Spinal cord (tissue), 9 donors: ENCODE measurements at regions not wholly inside any gene's neighbourhood (a gene's known extent, or its start where the extent isn't known, plus 50 kb on each side); places are given as distances from the start of the nearest gene placed in this dataset.

Experiments used
- DNase-seq, 6 donors: peaks; one replicate each; pipeline versions ENCODE4 v3.0.0 to v3.0.0-alpha.2; 2013 to 2015; ENCODE audit warnings: low spot score in 6 of 6, low read depth in 4 of 6
- H3K27ac ChIP-seq: one replicate; pipeline ENCODE4 v1.5.1; 2013; ENCODE audit warnings: low read depth, low read length, control low read depth
- H3K27me3 ChIP-seq: one replicate; pipeline ENCODE4 v1.6.1; 2013; ENCODE audit warnings: low read length; ENCODE audit not compliant: control insufficient read depth, insufficient read depth
- H3K36me3 ChIP-seq: one replicate; pipeline ENCODE4 v1.6.1; 2013; ENCODE audit warnings: low read length; ENCODE audit not compliant: control insufficient read depth, insufficient read depth
- H3K4me1 ChIP-seq: one replicate; pipeline ENCODE4 v1.6.1; 2013; ENCODE audit warnings: low read length; ENCODE audit not compliant: control insufficient read depth, insufficient read depth
- H3K4me3 ChIP-seq: one replicate; pipeline ENCODE4 v1.5.1; 2013; ENCODE audit warnings: low read depth, low read length, control low read depth
- H3K9me3 ChIP-seq: one replicate; pipeline ENCODE4 v1.6.1; 2013; ENCODE audit warnings: low read length; ENCODE audit not compliant: control insufficient read depth, insufficient read depth
- WGBS: methylation state at CpG from one replicate; pipeline ENCODE4 v1.1.5; 2013; ENCODE audit warnings: missing lambda C conversion rate; ENCODE audit not compliant: insufficient coverage; 5-methylcytosine and 5-hydroxymethylcytosine counted together
- donor health status: healthy.

DNA sequence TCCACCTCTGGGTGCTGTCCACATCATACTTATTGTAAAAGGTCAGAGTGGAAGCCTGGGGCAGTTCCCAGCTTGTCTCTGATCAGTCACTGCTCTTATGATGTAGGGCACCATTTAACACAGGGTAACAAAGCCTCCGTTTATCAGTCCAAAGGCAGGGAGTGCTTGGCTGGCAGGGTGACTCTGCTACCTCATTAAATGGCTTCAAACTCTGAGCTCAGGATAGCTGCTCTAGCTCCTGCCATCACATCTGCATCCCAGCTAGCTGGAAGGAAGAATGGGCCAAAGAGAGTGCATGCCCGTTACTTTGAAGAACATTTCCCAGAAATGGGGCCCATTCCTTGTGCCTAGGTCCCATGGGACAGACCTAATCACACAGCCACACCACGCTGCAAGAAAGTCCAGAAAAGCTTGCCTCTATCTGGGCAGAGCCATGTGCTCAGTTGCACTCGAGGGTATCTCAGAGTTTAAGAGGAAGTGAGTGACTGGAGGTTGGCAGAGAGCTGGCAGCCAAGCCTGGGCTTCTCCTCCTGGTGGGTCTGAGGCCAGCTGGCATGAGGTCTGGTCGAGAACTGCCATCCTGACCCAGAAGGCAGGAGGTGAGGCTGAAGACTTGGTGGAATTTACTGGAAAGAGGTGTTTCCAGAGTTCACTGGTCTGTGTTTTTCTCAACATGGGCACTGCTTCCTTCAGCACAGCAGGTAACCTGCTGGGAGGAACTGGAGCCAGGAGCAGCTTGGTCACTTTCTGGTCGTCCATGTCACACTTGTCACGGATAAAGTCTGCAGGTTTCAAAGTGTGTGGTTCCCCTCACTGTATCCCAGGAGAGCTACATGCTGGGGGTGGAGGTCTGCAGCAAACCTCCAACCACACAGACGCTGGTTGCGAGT is 935.7 kb downstream of the BRD1 start:
- Histone ChIP-seq H3K27me3 (no peaks in the 10 kb centered on the region), H3K4me3 (no peak overlapping the region), H3K36me3 (no peaks in the 10 kb centered on the region), H3K9me3 (no peaks in the 10 kb centered on the region), H3K4me1 (peaks cover 22% of the 10 kb centered on the region), H3K27ac (no peak overlapping the region)
- DNase-seq: no peak
- 69% methylated on average over 7 of the region's 9 CpGs for WGBS

DNA sequence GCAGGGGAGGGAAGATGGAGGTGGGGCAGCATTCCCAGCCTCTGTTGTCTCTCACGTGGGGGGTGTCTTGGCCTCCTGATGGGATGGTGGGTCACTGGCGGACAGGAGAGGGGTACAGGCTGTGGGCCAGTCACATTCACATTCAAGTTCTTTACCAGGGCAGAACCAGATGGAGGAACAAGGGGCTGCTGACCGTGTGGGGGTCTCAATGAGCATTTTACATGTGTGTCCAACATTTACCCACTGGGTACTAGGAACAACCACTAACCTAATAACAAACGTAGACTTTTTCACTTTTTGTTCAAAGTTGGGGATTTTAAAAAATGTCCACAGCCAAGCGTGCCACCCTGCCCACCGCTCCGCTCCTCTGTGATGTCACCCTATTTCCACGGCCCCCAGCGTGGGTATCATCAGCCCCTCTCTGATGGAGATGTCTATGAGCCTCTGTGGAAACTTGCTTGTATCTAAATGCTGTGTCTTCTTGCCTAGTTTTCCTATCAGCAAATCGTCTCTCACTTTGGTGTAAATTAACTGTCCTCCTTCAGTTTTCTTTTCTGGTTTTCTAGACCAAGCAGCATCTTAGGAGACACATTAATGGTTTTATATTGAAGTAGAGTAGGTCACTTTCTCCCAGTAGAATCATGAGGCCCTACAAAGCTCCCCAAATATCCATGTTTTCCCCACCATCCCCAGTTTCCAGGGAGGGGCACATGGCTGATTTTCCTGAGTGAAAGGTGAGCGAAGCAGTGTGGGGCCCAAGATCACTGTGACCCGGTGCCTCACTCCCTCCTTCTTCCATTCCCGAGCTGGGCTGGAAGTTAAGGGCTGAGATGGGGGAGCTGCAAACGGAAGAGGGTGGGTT is 936.7 kb downstream of the BRD1 start:
- Histone ChIP-seq H3K27me3 (no peaks in the 10 kb centered on the region), H3K36me3 (no peaks in the 10 kb centered on the region), H3K27ac (no peak overlapping the region), H3K9me3 (no peaks in the 10 kb centered on the region), H3K4me1 (peaks cover 14% of the 10 kb centered on the region), H3K4me3 (no peak overlapping the region)
- 89% methylated on average over 6 of the region's 14 CpGs for WGBS
- DNase-seq: no peak

DNA sequence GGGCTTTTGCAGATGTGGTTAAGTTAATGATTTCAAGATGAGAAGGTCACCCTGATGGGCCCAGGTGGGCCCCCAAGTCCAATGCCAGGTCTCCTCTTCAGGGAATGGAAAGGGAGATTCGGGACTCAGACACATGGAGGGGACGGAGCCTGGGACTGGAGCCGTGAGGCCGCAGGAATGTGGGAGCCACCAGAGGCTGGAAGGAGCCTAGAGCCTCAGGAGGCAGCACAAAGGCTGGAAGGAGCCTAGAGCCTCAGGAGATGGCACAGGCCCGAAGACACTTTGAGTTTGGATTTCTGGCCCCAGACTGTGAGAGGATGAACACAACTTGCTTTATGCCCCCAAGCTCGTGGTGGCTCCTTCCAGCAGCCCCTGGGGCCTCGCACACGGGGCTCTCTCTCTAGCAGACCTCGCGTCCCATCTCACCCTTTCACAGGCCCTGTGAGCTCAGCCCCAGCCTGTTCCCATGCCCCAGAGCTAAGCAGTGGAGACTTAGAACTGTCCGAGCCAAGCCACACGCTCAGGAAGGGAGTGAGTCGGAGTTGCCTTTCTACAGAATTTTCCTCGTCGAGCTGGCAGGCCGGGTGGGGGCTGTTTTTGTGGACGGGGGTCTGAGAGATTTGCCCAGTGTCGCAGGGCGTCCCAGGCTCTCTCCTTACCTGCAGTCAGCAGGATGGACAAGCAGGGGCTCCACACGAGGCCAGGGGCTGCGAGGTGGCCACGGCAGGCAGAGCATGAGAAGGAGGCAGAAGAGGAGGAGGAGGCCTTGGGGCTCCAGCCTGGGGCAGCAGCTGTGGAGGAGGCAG is 937.6 kb downstream of the BRD1 start:
- Histone ChIP-seq H3K27ac (no peak overlapping the region), H3K36me3 (no peaks in the 10 kb centered on the region), H3K4me3 (no peak overlapping the region), H3K9me3 (no peaks in the 10 kb centered on the region), H3K4me1 (peaks cover 11% of the 10 kb centered on the region), H3K27me3 (no peaks in the 10 kb centered on the region)
- no peak for DNase-seq
- 89% methylated on average over 20 of the region's 22 CpGs for WGBS

DNA sequence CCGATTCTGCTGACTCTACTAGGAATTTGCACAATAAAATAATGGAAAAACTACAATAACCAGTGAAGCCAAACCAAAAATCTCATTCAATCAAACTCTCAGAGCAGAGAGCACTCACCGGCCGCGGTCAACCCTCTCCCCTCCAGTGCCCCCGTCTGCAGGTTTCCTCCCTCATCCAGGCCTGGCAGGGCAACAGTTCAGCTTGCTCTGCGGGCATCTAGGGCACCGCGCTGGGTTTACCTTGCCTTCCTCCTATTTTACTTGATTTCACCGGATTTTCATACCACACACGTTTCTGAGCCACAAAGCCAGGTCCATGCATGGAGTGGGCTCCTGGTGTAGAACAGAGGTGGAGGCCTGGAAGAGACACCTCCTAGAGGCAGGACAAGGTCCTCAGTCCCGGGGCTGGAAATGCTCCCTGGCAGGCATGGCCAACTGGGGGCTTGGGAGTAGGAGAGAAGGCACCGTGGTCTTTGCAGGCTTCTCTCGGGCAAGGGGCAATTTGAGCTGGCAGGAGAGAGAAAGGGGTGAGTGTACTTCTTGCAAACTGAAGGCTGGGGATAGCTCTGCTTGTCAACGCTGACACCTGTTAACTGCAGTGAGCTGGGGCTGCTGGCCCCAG is 938.4 kb downstream of the BRD1 start:
- H3K4me3 ChIP-seq: no peak overlapping the region
- no peak overlapping the region for H3K27ac ChIP-seq
- no peaks in the 10 kb centered on the region for H3K9me3 ChIP-seq
- peaks cover 13% of the 10 kb centered on the region for H3K4me1 ChIP-seq
- WGBS: 88% methylated on average over 9 of the region's 14 CpGs
- no peaks in the 10 kb centered on the region for H3K36me3 ChIP-seq
- DNase-seq: peak in 1 of 6 donors; percentile 26
- no peaks in the 10 kb centered on the region for H3K27me3 ChIP-seq

DNA sequence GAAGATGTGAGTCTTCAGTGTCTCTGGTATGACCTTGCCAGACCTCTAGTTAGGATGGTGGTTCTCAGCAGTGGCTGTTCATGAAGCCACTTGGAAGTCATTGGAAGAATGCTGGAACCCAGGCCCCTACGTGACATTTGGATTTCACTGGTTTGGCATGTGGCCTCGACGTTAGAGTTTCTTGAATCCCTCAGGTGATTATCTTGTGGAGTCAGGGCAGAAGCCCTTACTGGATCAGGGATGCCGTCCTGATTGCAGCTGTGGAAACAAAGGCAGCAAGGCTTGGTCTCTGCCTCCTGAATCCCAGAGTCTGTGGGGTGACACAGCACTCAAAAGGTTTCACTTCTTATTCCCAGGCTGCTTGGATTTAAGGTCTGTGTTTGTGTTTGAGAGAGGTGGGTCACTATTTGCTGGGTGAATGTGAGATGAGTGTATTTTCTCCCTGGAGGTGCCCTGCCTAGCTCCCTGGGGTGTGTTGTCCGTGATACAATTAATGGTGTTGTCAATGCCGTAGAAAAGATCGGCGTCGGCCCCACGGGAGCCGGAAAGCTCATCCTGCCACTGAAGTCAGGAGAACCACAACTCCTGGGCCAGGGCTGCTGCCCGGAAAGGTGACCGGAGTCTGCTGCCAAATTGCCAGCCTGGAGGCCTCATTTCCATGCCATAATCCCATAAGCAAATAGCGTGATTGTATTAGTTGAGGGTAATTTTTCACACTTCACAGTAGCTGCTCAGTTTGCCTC is 939.0 kb downstream of the BRD1 start:
- Histone ChIP-seq H3K27me3 (no peaks in the 10 kb centered on the region), H3K9me3 (no peaks in the 10 kb centered on the region), H3K4me3 (no peak overlapping the region), H3K36me3 (no peaks in the 10 kb centered on the region), H3K4me1 (peaks cover 14% of the 10 kb centered on the region), H3K27ac (no peak overlapping the region)
- DNase-seq: no peak
- WGBS: 87% methylated on average over 13 of the region's 14 CpGs

DNA sequence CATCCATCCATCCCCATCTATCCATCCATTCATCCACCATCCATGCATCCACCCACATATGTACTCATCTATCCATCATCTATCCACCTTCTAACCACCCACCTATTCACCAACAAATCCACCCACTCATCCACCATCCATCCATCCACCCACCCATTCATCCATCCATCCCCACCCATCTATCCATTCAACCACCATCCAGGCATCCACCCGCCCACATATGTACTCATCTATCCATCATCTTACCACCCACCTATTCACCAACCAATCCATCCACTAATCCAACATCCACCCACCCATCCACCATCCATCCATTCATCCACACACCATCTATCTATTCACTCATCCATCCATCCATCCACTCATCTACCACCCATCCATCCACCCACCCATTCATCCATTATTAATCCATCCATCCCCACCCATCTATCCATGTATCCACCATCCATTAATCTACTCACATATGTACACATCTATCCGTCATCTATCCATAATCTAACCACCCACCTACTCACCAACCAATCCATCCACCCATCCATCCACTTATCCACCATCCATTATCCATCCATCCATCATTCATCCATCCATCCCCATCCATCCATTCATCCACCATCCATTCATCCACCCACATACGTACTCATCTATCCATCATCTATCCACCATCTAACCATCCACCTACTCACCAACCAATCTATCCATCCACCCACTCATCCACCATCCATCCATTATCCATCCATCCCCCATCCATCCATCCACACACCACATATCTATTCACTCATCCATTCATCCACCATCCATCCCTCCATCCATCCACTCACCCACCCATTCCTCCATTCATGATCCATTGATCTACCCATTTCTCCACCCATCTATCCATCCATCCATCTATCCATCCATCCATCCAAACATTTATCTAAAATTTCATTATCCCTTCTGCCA is 940.0 kb downstream of the BRD1 start:
- 89% methylated on average over 3 of the region's 3 CpGs for WGBS
- H3K4me1 ChIP-seq: peaks cover 18% of the 10 kb centered on the region
- no peak for DNase-seq
- H3K27me3 ChIP-seq: no peaks in the 10 kb centered on the region
- H3K36me3 ChIP-seq: no peaks in the 10 kb centered on the region
- no peak overlapping the region for H3K4me3 ChIP-seq
- H3K9me3 ChIP-seq: no peaks in the 10 kb centered on the region
- H3K27ac ChIP-seq: no peak overlapping the region

DNA sequence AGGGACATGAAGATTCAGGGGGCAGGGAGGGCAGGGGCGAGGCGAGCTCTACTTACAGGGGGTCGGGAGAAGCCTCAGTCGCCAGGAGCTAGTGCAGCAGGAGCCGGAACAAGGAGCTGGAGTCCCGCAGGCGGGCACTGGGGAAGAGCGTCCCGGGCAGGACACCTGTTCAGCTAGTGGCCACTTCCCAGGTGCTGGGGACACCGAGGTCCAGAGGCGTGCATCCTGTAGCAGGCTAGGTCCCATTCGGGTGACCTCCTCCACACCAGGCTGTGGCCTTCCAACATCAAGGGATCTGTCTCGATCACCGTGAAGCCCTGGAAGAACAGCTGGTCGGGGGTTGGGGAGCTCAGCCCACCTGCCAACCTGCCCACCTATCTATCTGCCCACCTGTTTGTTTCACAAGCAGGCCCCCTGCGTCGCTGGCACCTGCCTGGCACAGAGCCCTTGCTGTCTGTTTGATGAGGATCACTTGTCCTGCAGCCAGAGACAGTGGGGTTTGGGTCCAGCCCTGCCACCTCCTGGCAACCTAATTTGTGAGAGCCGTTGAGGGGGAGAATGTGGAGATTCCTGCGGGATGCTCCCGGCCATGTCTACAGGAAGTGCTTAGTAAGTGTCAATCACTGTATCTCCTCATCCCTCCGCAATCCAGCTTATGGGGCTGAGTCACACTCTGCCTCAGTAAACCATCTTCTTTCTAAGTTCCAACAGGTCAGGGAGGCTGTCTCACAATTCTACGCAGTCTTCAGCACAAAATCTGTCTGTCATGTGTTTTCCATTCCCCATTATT is 940.9 kb downstream of the BRD1 start:
- peaks cover 4% of the 10 kb centered on the region for H3K36me3 ChIP-seq
- H3K9me3 ChIP-seq: no peaks in the 10 kb centered on the region
- H3K4me1 ChIP-seq: peaks cover 9% of the 10 kb centered on the region
- H3K27me3 ChIP-seq: no peaks in the 10 kb centered on the region
- no peak for DNase-seq
- 89% methylated on average over 18 of the region's 22 CpGs for WGBS
- H3K27ac ChIP-seq: no peak overlapping the region
- no peak overlapping the region for H3K4me3 ChIP-seq
